ENCODE measurements at regions not wholly inside any gene's neighbourhood (a gene's known extent, or its start where the extent isn't known, plus 50 kb on each side); places are given as distances from the start of the nearest gene placed in this dataset.

DNA sequence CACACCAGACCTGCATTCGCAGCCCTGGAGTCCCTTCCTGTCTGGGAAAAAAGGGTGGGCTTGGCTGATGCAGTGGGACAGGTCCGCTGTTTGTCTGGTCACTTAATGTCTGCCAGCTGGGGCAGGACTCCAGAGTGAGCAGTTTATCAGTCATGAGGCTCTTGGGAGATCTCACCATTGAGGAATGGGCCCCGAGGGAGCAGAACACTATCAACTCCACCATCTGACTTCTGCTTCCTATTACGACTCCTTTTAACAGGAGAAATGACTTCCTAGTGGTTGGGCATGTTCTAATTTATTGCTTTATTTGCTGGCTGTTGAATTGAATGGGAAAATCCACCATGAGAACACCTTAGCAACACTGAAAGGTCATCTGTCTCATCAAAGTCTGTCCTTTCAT lies 182.5 kb upstream of the RASSF8 start:
- TF ChIP-seq, protein P1, sequence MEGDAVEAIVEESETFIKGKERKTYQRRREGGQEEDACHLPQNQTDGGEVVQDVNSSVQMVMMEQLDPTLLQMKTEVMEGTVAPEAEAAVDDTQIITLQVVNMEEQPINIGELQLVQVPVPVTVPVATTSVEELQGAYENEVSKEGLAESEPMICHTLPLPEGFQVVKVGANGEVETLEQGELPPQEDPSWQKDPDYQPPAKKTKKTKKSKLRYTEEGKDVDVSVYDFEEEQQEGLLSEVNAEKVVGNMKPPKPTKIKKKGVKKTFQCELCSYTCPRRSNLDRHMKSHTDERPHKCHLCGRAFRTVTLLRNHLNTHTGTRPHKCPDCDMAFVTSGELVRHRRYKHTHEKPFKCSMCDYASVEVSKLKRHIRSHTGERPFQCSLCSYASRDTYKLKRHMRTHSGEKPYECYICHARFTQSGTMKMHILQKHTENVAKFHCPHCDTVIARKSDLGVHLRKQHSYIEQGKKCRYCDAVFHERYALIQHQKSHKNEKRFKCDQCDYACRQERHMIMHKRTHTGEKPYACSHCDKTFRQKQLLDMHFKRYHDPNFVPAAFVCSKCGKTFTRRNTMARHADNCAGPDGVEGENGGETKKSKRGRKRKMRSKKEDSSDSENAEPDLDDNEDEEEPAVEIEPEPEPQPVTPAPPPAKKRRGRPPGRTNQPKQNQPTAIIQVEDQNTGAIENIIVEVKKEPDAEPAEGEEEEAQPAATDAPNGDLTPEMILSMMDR (IDR thresholded peaks at IDR 0.05), result no peak
- TF ChIP-seq, protein P2, sequence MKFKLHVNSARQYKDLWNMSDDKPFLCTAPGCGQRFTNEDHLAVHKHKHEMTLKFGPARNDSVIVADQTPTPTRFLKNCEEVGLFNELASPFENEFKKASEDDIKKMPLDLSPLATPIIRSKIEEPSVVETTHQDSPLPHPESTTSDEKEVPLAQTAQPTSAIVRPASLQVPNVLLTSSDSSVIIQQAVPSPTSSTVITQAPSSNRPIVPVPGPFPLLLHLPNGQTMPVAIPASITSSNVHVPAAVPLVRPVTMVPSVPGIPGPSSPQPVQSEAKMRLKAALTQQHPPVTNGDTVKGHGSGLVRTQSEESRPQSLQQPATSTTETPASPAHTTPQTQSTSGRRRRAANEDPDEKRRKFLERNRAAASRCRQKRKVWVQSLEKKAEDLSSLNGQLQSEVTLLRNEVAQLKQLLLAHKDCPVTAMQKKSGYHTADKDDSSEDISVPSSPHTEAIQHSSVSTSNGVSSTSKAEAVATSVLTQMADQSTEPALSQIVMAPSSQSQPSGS (CRISPR knock-in tag; IDR thresholded peaks at IDR 0.05; ENCODE audit: borderline replicate concordance, low read depth), result no peak
- TF ChIP-seq, protein P3, sequence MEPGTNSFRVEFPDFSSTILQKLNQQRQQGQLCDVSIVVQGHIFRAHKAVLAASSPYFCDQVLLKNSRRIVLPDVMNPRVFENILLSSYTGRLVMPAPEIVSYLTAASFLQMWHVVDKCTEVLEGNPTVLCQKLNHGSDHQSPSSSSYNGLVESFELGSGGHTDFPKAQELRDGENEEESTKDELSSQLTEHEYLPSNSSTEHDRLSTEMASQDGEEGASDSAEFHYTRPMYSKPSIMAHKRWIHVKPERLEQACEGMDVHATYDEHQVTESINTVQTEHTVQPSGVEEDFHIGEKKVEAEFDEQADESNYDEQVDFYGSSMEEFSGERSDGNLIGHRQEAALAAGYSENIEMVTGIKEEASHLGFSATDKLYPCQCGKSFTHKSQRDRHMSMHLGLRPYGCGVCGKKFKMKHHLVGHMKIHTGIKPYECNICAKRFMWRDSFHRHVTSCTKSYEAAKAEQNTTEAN (CRISPR knock-in tag; IDR thresholded peaks at IDR 0.05), result no peak
- TF ChIP-seq ETV6 (CRISPR knock-in tag; IDR thresholded peaks at IDR 0.05) (no peak), ZNF121 (CRISPR knock-in tag; IDR thresholded peaks at IDR 0.05) (no peak), ZNF138 (CRISPR knock-in tag; conservative IDR thresholded peaks at IDR 0.05) (no peak), NFYB (CRISPR knock-in tag; conservative IDR thresholded peaks at IDR 0.05; ENCODE audit: low read depth) (no peak)
- TF ChIP-seq, protein P4, sequence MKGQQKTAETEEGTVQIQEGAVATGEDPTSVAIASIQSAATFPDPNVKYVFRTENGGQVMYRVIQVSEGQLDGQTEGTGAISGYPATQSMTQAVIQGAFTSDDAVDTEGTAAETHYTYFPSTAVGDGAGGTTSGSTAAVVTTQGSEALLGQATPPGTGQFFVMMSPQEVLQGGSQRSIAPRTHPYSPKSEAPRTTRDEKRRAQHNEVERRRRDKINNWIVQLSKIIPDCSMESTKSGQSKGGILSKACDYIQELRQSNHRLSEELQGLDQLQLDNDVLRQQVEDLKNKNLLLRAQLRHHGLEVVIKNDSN (CRISPR knock-in tag; IDR thresholded peaks at IDR 0.05), result no peak
